ENCODE measurements at regions not wholly inside any gene's neighbourhood (a gene's known extent, or its start where the extent isn't known, plus 50 kb on each side); places are given as distances from the start of the nearest gene placed in this dataset.

DNA sequence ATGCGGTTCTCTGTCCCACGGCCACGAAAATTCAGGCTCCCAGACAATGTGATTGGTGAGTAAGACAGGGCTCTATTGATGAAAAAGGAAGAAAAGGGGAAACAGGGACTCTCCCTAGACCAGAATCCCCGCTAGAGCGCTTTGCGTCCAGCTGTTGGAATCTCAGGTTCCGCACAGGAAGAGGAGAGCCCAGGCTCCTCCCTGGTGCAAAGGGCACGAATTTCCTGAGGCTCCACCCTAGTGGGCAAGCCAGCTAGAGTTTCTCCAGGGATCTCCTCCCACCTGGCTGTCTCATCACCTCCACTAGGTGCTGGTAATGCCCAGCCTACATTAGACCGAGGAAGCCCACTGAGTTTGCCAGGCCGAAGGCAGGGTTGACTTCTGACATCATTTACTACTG is 135.9 kb upstream of the SOX4 start:
- no peaks in the 10 kb centered on the region for H3K27me3 ChIP-seq
- TF ChIP-seq, protein P1, sequence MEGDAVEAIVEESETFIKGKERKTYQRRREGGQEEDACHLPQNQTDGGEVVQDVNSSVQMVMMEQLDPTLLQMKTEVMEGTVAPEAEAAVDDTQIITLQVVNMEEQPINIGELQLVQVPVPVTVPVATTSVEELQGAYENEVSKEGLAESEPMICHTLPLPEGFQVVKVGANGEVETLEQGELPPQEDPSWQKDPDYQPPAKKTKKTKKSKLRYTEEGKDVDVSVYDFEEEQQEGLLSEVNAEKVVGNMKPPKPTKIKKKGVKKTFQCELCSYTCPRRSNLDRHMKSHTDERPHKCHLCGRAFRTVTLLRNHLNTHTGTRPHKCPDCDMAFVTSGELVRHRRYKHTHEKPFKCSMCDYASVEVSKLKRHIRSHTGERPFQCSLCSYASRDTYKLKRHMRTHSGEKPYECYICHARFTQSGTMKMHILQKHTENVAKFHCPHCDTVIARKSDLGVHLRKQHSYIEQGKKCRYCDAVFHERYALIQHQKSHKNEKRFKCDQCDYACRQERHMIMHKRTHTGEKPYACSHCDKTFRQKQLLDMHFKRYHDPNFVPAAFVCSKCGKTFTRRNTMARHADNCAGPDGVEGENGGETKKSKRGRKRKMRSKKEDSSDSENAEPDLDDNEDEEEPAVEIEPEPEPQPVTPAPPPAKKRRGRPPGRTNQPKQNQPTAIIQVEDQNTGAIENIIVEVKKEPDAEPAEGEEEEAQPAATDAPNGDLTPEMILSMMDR (IDR thresholded peaks at IDR 0.05; ENCODE audit: low read depth, low read length), result no peak

DNA sequence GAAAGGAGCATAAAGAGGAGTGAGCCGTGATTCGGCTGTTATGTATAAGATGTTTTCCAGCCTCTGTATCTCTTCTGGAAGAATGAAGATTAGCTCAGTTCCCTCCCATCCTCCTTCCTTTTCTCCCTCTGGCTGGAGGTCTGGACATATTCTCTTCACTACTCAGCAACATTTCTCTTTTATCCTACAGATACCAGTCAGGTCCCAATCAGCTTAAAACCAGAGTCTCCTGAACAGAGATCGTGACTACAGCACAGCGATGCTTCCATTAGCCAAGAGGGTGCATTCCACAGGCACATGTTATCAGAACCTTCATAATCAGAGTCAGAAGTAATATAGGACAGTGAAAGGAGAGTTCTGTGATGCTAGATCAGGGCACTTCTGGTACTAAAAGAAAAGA is 133.9 kb upstream of the SOX4 start:
- Histone ChIP-seq H3K36me3 (no peaks in the 10 kb centered on the region), H3K9me3 (no peaks in the 10 kb centered on the region), H3K4me1 (no peaks in the 10 kb centered on the region; the same call in 1 of the 2 replicates), H3K4me3 (ENCODE audit: low read depth, low read length) (no peak overlapping the region), H3K27me3 (no peaks in the 10 kb centered on the region)
- TF ChIP-seq, protein P1 (IDR thresholded peaks at IDR 0.05; ENCODE audit: low read depth, low read length), result no peak
- DNase-seq, result no peak

More for the DNA sequence above, 135.9 kb upstream of the SOX4 start:
- H3K9me3 ChIP-seq, result no peaks in the 10 kb centered on the region
- no peak overlapping the region for H3K4me3 ChIP-seq (ENCODE audit: low read depth, low read length)
- DNase-seq, result no peak
- H3K36me3 ChIP-seq, result no peaks in the 10 kb centered on the region
- H3K4me1 ChIP-seq, result no peaks in the 10 kb centered on the region; the same call in 1 of the 2 replicates

DNA sequence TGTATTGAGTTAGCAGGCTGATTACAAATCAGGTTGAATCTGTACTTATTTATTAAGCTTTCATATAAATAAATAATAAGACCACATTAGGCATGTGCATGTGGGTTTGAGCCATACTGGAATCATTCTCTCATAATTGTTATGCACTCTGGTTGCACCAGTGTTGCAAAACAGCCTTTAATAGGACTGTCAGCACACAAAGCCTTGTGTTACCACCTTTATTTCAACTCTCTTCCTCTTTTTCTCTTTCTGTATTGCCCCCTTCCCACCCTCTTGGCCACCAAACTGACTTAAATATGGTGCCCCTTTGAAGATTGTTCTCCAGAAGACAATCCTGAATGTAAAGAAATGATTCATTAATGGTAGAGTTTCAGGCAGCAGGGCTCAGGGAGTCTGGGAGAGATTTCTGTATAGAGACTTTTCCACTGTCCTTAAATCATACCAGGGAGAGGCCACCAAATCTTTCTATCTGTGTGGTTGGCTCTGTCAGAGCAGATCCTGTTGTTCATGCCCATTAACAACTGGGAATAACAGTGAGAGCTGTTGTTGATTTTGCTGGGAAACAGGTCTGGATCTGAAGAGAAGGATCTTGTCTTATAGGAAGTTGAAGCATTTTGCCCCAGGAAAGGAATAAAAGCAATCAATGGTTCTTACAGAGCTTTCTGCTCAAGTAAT is 131.6 kb upstream of the SOX4 start:
- no peak for DNase-seq
- no peaks in the 10 kb centered on the region; the same call in 1 of the 2 replicates for H3K4me1 ChIP-seq
- TF ChIP-seq, protein P1 (IDR thresholded peaks at IDR 0.05; ENCODE audit: low read depth, low read length), result no peak
- no peaks in the 10 kb centered on the region for H3K36me3 ChIP-seq
- H3K27me3 ChIP-seq, result no peaks in the 10 kb centered on the region
- no peaks in the 10 kb centered on the region for H3K9me3 ChIP-seq
- H3K4me3 ChIP-seq (ENCODE audit: low read depth, low read length), result no peak overlapping the region

DNA sequence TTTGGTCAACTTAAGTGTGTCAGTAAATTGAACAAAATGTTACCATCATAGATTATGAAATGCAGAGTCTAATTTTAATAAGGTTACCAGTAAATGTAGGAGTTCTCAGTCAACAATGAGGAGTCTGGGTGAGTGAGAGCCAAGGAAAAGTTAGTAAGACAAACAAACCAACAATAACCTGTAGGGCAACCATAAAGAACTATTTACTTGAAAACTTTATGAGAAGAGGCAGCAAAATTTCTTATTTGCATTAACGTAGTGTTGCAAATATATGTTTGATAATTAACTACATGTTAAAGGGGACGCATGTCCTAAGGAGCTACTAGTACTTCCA is 131.1 kb upstream of the SOX4 start:
- Histone ChIP-seq H3K27me3 (no peaks in the 10 kb centered on the region), H3K9me3 (no peaks in the 10 kb centered on the region), H3K4me1 (no peaks in the 10 kb centered on the region; the same call in 1 of the 2 replicates), H3K36me3 (no peaks in the 10 kb centered on the region), H3K4me3 (ENCODE audit: low read depth, low read length) (no peak overlapping the region)
- TF ChIP-seq, protein P1 (IDR thresholded peaks at IDR 0.05; ENCODE audit: low read depth, low read length), result no peak
- no peak for DNase-seq

DNA sequence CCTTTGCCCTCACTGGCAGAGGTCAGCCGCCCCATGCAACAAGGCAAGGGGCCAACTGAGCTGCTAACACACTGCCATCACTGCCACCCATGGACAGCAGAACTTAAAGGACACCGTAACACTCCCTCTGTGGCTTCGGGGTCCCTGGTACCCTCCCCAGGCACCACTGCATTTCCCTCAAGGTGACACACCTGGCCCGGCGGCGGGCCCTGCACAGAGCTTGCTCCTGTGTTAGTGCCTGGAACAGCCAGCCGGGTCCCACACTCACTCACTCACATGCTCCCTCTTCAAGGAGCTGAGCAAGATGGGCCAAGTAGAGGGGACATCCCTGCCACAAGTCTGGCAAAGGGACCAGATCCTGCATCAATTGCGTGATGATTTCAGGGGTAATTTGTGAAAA is 126.5 kb upstream of the SOX4 start:
- H3K27me3 ChIP-seq, result no peaks in the 10 kb centered on the region
- no peak overlapping the region for H3K4me3 ChIP-seq (ENCODE audit: low read depth, low read length)
- H3K36me3 ChIP-seq, result no peaks in the 10 kb centered on the region
- TF ChIP-seq, protein P1 (IDR thresholded peaks at IDR 0.05; ENCODE audit: low read depth, low read length), result no peak
- no peaks in the 10 kb centered on the region; the same call in 1 of the 2 replicates for H3K4me1 ChIP-seq
- no peak for DNase-seq
- H3K9me3 ChIP-seq, result no peaks in the 10 kb centered on the region

DNA sequence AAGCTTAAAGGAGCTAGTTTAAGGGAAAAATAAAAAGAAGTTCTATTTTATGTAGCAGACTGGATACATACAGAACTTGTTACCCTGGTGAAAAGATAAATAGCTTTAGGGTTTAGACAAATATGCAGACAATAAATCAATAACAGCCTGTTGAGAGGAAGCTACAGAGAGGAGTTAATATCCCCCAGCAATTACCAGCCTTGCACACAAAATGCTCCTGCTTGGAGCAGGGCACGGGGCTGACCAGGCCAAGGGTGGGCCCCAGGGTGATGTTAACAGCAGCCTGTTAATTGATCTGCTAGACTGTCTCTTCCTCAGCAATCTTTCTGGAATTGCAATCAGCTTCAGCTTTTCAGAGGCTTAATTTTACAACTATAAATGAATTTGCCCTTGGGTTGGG is 125.1 kb upstream of the SOX4 start:
- DNase-seq, result no peak
- TF ChIP-seq, protein P1 (IDR thresholded peaks at IDR 0.05; ENCODE audit: low read depth, low read length), result no peak
- Histone ChIP-seq H3K4me3 (ENCODE audit: low read depth, low read length) (no peak overlapping the region), H3K4me1 (peaks cover 2% of the 10 kb centered on the region), H3K36me3 (no peaks in the 10 kb centered on the region), H3K9me3 (no peaks in the 10 kb centered on the region), H3K27me3 (no peaks in the 10 kb centered on the region)

All from BE2C (cell line).